Left ventricle myocardium inferior (tissue), 1 donor: ENCODE measurements at regions not wholly inside any gene's neighbourhood (a gene's known extent, or its start where the extent isn't known, plus 50 kb on each side); places are given as distances from the start of the nearest gene placed in this dataset.

Source experiments
- DNase-seq: peaks from one replicate; pipeline ENCODE4 v3.0.0-alpha.2; 2020
- H3K27ac ChIP-seq: fragments of 200-600 bp; replicated peaks from 2 replicates; pipeline ENCODE4 v1.8.0; 2021
- H3K27me3 ChIP-seq: fragments of 200-600 bp; 2 replicates; pipeline ENCODE4 v1.8.0; 2021; ENCODE audit warnings: low read depth
- H3K36me3 ChIP-seq: fragments of 200-600 bp; 2 replicates; pipeline ENCODE4 v1.8.0; 2021
- H3K4me1 ChIP-seq: fragments of 200-600 bp; 2 replicates; pipeline ENCODE4 v1.8.0; 2021
- H3K4me3 ChIP-seq: fragments of 200-600 bp; 2 replicates; pipeline ENCODE4 v1.8.0; 2021; ENCODE audit warnings: mild to moderate bottlenecking, moderate library complexity
- H3K9me3 ChIP-seq: fragments of 200-600 bp; replicated peaks from 2 replicates; pipeline ENCODE4 v1.8.0; 2021
- intact Hi-C: fragments of 100-400 bp; cut with micrococcal nuclease; formaldehyde crosslinking; loops from one replicate; pipeline ENCODE4 v1.11.0; 2022
- TF ChIP-seq, protein P1 (sequence below): fragments of 200-600 bp; IDR thresholded peaks from 2 replicates; pipeline ENCODE4 v1.8.0; 2021; ENCODE audit warnings: antibody characterized with exemption, mild to moderate bottlenecking, borderline replicate concordance
- donor health status: DM: no; HTN: yes; CAD: no; lungs with severe emphysema.

DNA sequence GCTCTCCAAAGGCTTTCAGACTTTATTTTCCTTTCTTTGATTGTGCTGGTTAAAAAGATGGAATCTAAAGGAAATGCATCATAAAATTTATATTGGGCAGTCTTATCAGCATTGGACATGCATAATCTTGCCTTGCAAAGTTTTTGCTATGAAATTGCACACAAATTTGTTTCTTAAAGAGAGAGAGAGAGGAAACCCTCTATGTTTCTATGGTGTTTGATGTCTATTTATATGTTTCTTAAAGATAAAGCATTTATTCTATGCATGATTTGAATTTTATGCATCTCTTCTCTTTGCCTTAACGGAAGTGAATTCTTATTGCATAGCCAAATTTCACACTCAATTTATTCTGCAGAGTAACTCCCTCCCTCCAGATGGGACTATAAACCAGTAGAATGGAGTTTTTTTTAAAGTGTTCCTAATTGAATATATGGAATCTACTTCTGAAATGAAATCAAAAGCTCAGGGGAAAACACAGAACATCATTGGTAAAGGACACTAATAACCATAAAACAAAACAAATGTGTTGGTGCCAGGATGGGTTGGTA is 83.5 kb upstream of the PPARGC1A start:
- Histone ChIP-seq H3K27ac (no peak overlapping the region), H3K36me3 (no peaks in the 10 kb centered on the region), H3K9me3 (no peaks in the 10 kb centered on the region), H3K4me3 (no peak overlapping the region), H3K4me1 (peaks cover 7% of the 10 kb centered on the region), H3K27me3 (no peaks in the 10 kb centered on the region)
- TF ChIP-seq, protein P1, sequence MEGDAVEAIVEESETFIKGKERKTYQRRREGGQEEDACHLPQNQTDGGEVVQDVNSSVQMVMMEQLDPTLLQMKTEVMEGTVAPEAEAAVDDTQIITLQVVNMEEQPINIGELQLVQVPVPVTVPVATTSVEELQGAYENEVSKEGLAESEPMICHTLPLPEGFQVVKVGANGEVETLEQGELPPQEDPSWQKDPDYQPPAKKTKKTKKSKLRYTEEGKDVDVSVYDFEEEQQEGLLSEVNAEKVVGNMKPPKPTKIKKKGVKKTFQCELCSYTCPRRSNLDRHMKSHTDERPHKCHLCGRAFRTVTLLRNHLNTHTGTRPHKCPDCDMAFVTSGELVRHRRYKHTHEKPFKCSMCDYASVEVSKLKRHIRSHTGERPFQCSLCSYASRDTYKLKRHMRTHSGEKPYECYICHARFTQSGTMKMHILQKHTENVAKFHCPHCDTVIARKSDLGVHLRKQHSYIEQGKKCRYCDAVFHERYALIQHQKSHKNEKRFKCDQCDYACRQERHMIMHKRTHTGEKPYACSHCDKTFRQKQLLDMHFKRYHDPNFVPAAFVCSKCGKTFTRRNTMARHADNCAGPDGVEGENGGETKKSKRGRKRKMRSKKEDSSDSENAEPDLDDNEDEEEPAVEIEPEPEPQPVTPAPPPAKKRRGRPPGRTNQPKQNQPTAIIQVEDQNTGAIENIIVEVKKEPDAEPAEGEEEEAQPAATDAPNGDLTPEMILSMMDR = no peak
- DNase-seq = no peak
- intact Hi-C loops = no loop called here

GRCh38 chr4:23972805-23973204 is 83.0 kb upstream of the PPARGC1A start:
- intact Hi-C loops = no loop called here
- H3K27me3 ChIP-seq = no peaks in the 10 kb centered on the region

GRCh38 chr4:23972187-23972586 is 82.3 kb upstream of the PPARGC1A start:
- H3K36me3 ChIP-seq = no peaks in the 10 kb centered on the region
- H3K27me3 ChIP-seq = no peaks in the 10 kb centered on the region
- peaks cover 7% of the 10 kb centered on the region for H3K4me1 ChIP-seq
- intact Hi-C loops = no loop called here
- no peaks in the 10 kb centered on the region for H3K9me3 ChIP-seq
- no peak for DNase-seq
- no peak overlapping the region for H3K27ac ChIP-seq
- no peak overlapping the region for H3K4me3 ChIP-seq
- TF ChIP-seq, protein P1 = no peak

More at GRCh38 chr4:23972805-23973204, 83.0 kb upstream of the PPARGC1A start:
- Histone ChIP-seq H3K36me3 (no peaks in the 10 kb centered on the region), H3K9me3 (no peaks in the 10 kb centered on the region), H3K4me3 (no peak overlapping the region), H3K4me1 (peaks cover 7% of the 10 kb centered on the region), H3K27ac (no peak overlapping the region)
- TF ChIP-seq, protein P1 = no peak
- no peak for DNase-seq

GRCh38 chr4:23970201-23970850 is 80.5 kb upstream of the PPARGC1A start:
- TF ChIP-seq, protein P1 = no peak
- peaks cover 7% of the 10 kb centered on the region for H3K4me1 ChIP-seq
- no peak overlapping the region for H3K4me3 ChIP-seq
- no peaks in the 10 kb centered on the region for H3K36me3 ChIP-seq
- no peaks in the 10 kb centered on the region for H3K9me3 ChIP-seq
- peak overlapping the region; percentile 30 for H3K27ac ChIP-seq
- intact Hi-C loops = no loop called here
- DNase-seq = no peak
- no peaks in the 10 kb centered on the region for H3K27me3 ChIP-seq

DNA sequence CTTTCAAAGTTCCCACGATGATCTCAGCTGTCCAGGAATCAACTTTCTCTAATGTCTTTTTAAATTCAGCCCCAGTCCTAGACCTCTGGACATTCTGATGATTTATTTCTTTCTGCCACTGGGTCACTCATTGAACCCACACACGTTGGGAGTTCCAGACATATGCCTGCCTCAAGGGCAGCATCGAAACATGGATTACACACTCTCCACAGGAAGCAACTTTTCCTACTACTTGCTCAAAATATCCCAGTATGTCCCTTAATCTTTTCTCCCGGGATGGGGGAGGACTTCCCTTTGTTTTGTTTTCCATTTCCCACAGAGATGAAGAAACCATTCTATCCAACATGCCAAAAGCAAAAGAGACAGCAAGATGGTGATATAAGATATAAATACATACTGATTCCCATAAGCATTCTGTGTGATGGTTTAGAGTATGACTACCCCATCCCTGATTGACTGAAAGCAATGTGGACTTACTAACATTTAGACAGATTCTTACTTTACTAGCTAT is 79.8 kb upstream of the PPARGC1A start:
- intact Hi-C loops = no loop called here
- Histone ChIP-seq H3K27me3 (no peaks in the 10 kb centered on the region), H3K9me3 (no peaks in the 10 kb centered on the region), H3K27ac (peak overlapping the region; percentile 30), H3K4me3 (no peak overlapping the region), H3K4me1 (peaks cover 7% of the 10 kb centered on the region), H3K36me3 (no peaks in the 10 kb centered on the region)
- TF ChIP-seq, protein P1 = no peak
- DNase-seq = no peak
